GM23248 (cell line): ENCODE measurements at regions not wholly inside any gene's neighbourhood (a gene's known extent, or its start where the extent isn't known, plus 50 kb on each side); places are given as distances from the start of the nearest gene placed in this dataset.

Source experiments
- EZH2 ChIP-seq: fragments of 200-600 bp; sonication (generic); IDR thresholded peaks from 2 replicates; pipeline ENCODE4 v1.6.1; 2018; ENCODE audit warnings: antibody characterized with exemption, mild to moderate bottlenecking; ENCODE audit not compliant: insufficient read depth, poor library complexity, severe bottlenecking
- EZH2phosphoT487 ChIP-seq: fragments of 200-600 bp; sonication (generic); IDR thresholded peaks from 2 replicates; pipeline ENCODE4 v1.6.1; 2018; ENCODE audit warnings: antibody characterized with exemption, moderate library complexity, mild to moderate bottlenecking, low read depth; ENCODE audit not compliant: insufficient read depth

DNA sequence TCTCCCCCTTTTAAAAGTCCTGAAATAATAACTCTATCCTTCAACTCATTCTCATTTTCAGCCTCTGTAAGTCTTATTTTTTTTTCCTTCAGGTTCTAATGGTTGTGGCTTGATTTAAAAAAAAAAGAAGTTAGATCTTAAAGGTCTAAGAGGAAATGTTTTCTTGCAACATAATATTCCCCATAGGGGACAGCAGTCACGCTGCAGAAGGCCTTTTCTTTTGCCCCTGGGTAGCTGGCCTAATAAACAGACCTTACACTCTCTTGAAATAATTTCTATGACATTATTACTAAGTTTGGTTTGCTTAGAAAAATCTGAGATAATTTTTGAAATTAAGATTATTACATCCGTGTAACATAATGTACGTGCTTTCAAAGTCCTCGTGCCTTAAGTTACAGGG is 564.1 kb upstream of the SPANXN1 start:
- TF ChIP-seq EZH2 (no peak), EZH2phosphoT487 (no peak)
